GM18861 (cell line): ENCODE measurements at regions not wholly inside any gene's neighbourhood (a gene's known extent, or its start where the extent isn't known, plus 50 kb on each side); places are given as distances from the start of the nearest gene placed in this dataset.

Experiments used
- ATAC-seq: cut with Tn5 transposase; IDR thresholded peaks from one replicate; pipeline ENCODE4 v1.9.1; 2021; ENCODE audit not compliant: unreplicated experiment

GRCh38 chr3:194801461-194802432, 116.1 kb downstream of the FAM43A start:
- no peak for ATAC-seq

DNA sequence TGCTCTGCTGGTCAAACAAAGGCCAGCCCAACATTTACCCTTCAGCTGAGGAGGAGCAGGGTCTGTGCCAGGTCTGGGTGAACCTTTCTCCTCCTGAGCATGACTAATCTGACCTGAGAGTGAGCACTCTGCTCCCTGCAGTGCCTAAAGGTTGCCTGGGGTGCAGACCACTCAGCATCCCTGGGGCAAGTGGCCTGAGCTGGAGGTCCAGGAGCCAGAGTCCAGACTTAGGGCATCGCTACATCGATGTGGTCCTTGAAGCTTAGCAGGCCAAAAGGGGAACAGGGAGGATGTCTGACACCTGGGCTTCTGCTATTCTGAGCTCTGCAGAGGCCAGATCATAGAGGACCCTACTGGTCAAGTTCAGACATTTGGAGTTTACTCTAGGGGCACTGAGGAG, 119.1 kb downstream of the FAM43A start:
- ATAC-seq, result no peak

DNA sequence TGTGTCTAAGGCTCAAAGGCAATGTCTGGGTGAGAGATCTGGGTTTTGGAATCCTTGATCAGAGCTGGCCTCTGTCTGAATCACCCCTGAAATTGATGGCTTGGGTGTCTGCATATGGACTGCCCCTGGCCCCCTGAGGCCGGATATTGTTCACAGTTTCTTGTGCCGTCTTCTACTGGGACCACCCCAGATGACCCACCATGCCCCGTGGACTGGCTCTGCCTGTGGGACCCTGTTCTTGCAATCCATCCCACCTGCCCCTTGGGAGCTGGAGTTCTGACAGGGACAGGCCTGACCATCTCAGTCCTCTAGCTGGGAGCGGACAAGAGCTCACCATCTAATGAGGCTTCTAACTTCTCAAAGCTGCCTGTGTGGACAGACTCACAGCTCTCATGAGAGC, 119.9 kb downstream of the FAM43A start:
- no peak for ATAC-seq

- ATAC-seq, result no peak
These were observed 121.4 kb downstream of the FAM43A start for GRCh38 chr3:194806991-194807630.

GRCh38 chr3:194808640-194809097, 123.0 kb downstream of the FAM43A start:
- ATAC-seq, result no peak

DNA sequence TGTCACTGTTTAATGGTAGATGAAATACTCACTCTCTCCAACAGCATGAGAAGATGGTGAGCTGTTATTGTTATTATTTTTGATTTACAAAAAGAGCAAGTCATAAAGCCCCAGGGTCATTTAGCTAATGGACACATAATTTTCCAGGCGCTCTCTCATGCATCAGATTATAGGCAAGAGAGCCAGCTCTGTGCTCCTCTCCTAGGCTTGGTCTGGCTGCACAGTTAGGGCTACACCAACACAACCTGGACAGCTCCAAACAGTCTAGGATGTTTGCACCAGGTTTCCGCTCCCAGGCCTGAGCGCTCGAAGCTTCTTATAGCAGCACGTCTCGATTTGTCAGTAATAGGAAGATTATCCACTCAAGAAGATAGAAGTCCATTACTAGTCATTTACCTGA, 123.7 kb downstream of the FAM43A start:
- no peak for ATAC-seq

DNA sequence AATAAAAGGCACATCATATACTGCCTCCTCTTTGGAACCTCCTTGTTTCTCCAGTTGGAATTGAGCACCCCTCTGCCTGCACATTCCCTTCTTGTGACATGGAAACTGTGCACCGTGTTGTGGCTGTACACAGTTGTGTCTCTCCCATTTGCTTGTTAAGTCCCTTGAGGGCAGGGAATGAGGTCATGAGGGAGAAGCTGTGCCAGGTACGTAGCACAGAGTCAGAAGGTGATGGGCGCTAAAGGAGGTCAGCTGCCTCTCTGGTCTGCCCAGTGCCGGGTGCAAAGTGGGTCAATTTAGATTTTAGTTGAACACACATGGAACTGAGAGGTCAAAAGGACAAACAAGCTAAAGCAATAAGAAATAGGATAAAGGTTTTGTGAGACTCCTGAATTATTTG, 124.4 kb downstream of the FAM43A start:
- no peak for ATAC-seq

GRCh38 chr3:194811118-194811517, 125.4 kb downstream of the FAM43A start:
- no peak for ATAC-seq

- ATAC-seq, result no peak
These were observed 126.5 kb downstream of the FAM43A start for GRCh38 chr3:194812176-194812575.

DNA sequence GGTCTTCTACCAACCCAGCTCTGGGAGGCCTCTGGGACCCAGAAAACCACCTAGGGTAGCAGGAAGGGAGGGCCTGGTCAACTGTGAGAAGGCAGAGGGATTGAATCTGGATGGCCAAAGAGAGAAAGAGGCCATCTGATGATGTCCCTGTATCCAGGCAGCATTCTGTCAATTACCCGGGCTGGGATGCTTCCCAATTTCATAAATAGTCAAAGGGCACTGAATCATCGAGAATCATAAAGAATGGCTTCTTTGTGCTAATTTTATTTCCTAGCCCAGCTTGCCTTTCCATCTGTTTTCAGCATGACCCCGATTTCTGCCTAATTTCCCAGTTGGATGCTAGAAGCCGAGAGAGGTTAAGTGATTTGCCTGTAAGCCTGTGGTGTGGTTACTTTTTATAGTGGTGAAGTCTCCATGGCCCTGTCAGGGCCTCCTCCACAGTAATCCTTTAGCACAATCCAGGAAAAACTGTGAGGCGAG, 129.2 kb downstream of the FAM43A start:
- no peak for ATAC-seq

DNA sequence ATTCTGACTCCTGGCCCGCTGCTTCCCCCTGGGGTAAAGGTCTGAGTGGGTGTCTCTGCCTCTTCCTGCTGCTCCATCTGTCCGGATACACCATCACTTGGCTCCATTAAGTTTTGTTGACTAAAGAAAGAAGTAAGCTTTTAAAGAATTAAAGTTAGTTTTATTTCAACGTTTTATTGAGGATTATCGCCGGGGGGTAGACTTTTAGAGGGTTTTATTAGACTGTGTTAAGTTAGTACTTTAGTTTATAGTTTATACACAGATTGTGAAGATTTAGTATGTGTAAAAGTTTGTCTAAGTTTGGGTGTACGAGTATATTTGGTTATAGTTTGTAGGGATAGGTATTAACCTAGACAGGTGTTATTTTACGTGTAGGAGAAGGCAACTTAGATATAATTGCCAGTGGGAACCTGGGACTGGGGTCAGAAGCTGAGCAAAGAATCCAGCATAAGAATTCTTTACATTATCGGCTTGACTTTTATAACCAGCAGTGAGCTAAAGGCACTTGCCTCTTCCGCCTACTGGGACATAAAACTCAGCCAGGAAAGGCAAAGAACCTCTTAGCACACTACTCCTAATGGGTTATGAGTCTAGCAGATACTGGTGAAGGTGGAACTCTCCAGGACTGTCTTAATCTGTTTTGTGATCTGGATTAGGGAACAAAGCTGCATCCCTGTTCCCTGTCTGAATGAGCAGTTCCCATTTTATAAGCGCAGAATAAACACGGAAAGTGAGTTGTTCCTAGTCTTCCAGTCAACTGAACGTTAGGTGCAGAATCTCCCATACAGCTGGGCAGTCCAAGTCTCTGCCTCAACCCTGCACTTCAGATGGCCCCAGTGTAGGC, 131.3 kb downstream of the FAM43A start:
- ATAC-seq, result no peak

- no peak for ATAC-seq
These were observed 131.9 kb downstream of the FAM43A start for GRCh38 chr3:194817592-194817930.

- no peak for ATAC-seq
These were observed 132.3 kb downstream of the FAM43A start for GRCh38 chr3:194817936-194818335.

- no peak for ATAC-seq
These were observed 138.4 kb downstream of the FAM43A start for GRCh38 chr3:194824100-194824499.

GRCh38 chr3:194824701-194825111, 139.0 kb downstream of the FAM43A start:
- ATAC-seq, result no peak

DNA sequence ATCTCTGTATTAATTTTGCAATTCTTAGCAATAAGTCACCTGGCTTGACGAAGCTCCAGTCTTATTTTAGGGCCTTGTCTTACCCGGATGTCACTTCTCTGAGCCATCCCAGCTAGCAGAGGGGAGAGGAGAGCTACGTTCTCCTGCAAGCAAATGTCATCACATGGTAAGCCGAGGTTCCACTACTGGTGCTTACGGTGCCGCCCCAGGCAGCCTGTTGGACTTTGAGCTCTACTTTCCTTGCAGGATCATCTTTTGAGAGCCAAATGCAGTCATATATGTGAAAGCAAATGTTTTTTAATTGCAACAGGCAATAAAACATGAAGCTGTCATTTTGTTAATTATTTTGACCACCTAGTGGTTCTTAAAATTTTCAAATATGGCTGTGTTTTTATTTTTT, 140.9 kb downstream of the FAM43A start:
- ATAC-seq, result no peak

GRCh38 chr3:194827486-194827885, 141.8 kb downstream of the FAM43A start:
- ATAC-seq, result no peak

DNA sequence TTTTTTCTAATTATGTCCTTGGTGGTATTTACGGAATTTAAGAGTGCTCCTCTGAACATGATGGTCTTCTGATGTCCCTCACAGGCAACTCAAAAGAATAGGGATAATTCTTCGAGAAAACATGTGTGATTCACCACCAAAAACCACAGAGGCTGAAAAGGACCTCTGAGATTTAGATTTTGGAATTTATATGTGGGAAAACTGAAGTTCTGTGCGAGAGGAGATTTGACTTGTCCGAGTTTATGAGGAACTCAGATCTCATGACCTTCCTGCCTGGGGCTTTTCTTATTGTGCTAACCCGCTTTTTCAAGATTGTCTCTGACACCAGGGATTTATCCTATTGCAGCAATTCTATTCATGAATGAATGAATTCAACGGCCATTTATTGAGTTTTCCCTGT, 142.4 kb downstream of the FAM43A start:
- ATAC-seq, result no peak

- no peak for ATAC-seq
These were observed 143.2 kb downstream of the FAM43A start for GRCh38 chr3:194828926-194829325.

DNA sequence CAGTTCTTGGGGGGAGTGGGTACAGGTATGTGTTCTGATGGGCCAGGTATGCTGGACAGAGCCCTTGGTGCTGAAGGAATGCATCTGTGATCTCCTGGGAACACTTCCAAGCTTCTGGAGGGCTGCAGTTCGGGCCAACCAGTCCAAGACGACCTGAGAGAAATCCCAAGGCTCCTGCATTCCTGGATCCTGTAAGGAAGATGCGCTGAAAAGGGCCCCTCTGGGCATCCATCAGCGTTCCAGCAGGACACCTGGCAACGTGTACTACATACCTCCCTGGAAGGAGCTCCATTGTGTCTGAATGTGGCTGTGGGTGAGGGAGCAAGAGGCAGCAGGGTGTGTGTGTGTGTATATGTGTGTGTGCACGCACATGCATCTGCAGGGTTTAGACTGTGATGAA, 144.7 kb downstream of the FAM43A start:
- ATAC-seq, result no peak

- no peak for ATAC-seq
These were observed 145.3 kb downstream of the FAM43A start for GRCh38 chr3:194830978-194831377.
